Sigmoid colon (tissue), 6 donors: ENCODE measurements at regions not wholly inside any gene's neighbourhood (a gene's known extent, or its start where the extent isn't known, plus 50 kb on each side); places are given as distances from the start of the nearest gene placed in this dataset.
"Not testable (repeated sequence)": the region's sequence is repeated elsewhere in the genome, so short reads cannot be mapped to it uniquely, and the experiment has no call there.

ENCODE experiments used
- DNase-seq: peaks from one replicate; pipeline ENCODE4 v3.0.0-alpha.2; 2019
- H3K27ac ChIP-seq, 4 donors: fragments of 200-600 bp; sonication (generic); one replicate each; pipeline ENCODE4 v1.5.1; 2016 to 2019; ENCODE audit warnings: mild to moderate bottlenecking in 1 of 4
- H3K27me3 ChIP-seq, 3 donors: fragments of 200-600 bp; sonication (generic); one replicate each; pipeline ENCODE4 v1.5.1; 2019; ENCODE audit warnings: mild to moderate bottlenecking in 1 of 3
- H3K36me3 ChIP-seq, 4 donors: fragments of 200-600 bp; sonication (generic); one replicate each; pipeline ENCODE4 v1.5.1; 2016 to 2019
- H3K4me1 ChIP-seq, 4 donors: fragments of 200-600 bp; sonication (generic); one replicate each; pipeline ENCODE4 v1.5.1; 2017 to 2019
- H3K4me3 ChIP-seq, 4 donors: fragments of 200-600 bp; sonication (generic); one replicate each; pipeline ENCODE4 v1.5.1; 2017 to 2019; ENCODE audit warnings: mild to moderate bottlenecking in 2 of 4, moderate library complexity in 1 of 4
- H3K9me3 ChIP-seq, 4 donors: fragments of 200-600 bp in 3 of 4; sonication (generic) in 3 of 4; one replicate each; pipeline versions ENCODE4 v1.5.1 to v1.6.1; 2013 to 2019
- EP300 ChIP-seq, 4 donors: sonication (generic); formaldehyde crosslinking; IDR thresholded peaks; one replicate each; pipeline ENCODE4 v1.6.1; 2017; ENCODE audit warnings: antibody characterized with exemption in 4 of 4
- POLR2A ChIP-seq, 2 donors: fragments of 450-650 bp; IDR thresholded peaks; one replicate each; pipeline ENCODE4 v1.6.1; 2016; ENCODE audit warnings: antibody characterized with exemption in 2 of 2, mild to moderate bottlenecking in 2 of 2, moderate library complexity in 2 of 2
- POLR2AphosphoS5 ChIP-seq, 4 donors: sonication (generic); formaldehyde crosslinking; IDR thresholded peaks; one replicate each; pipeline ENCODE4 v1.6.1; 2017; ENCODE audit warnings: antibody characterized with exemption in 4 of 4
- WGBS, 2 donors: extraction: QIAGEN DNeasy Blood & Tissue Kit; methylation state at CpG; one replicate each; pipeline ENCODE4 v1.1.7; 2013; 5-methylcytosine and 5-hydroxymethylcytosine counted together
- intact Hi-C: fragments of 100-400 bp; cut with DNase I; formaldehyde crosslinking; loops from one replicate; pipeline ENCODE4 v1.15.1; 2023
- TF ChIP-seq, protein P1 (sequence below), 4 experiments: fragments of 450-650 bp in 3 of 4; fragments of 200-600 bp in 1 of 4; IDR thresholded peaks; one replicate each; pipeline ENCODE4 v1.5.1; 2016 to 2019; ENCODE audit warnings: antibody characterized with exemption in 4 of 4, mild to moderate bottlenecking in 3 of 4, moderate library complexity in 2 of 4
- donor health status: healthy with polysubstance abuse.
- donor health status: healthy.

DNA sequence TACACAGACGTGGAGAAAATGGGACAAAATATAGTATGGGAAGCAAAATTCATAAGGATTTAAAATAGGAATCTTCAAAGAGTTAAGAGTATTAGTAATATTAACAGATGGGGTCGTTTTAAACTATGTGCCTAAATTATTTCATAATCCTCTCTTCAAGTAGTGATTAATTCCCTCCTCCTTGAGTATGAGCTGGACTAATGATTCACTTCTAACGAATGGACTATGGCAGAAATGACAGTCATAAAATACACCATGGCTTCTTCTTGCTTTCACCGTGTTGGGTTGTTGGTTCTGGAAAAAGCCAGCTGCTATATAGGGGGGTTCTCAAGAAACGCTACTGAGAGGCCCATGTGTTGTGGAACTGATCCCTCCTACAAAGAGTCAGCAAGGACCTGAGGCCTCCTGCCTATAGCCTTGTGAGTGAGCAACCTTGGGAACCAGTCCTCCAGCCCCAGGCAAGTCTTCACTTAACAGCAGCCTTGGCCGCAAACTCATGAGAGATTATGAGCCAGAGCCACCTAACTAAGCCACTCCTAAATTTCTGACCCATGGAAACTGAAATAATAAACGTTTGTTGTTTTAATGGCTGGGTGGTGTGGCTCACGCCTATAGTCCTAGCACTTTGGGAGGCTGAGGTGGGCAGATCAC, 64.8 kb upstream of the ABHD2 start:
- TF ChIP-seq, protein P1, sequence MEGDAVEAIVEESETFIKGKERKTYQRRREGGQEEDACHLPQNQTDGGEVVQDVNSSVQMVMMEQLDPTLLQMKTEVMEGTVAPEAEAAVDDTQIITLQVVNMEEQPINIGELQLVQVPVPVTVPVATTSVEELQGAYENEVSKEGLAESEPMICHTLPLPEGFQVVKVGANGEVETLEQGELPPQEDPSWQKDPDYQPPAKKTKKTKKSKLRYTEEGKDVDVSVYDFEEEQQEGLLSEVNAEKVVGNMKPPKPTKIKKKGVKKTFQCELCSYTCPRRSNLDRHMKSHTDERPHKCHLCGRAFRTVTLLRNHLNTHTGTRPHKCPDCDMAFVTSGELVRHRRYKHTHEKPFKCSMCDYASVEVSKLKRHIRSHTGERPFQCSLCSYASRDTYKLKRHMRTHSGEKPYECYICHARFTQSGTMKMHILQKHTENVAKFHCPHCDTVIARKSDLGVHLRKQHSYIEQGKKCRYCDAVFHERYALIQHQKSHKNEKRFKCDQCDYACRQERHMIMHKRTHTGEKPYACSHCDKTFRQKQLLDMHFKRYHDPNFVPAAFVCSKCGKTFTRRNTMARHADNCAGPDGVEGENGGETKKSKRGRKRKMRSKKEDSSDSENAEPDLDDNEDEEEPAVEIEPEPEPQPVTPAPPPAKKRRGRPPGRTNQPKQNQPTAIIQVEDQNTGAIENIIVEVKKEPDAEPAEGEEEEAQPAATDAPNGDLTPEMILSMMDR (IDR thresholded peaks at IDR 0.05): no peak
- TF ChIP-seq EP300 (IDR thresholded peaks at IDR 0.05) (no peak), POLR2AphosphoS5 (IDR thresholded peaks at IDR 0.05) (no peak), POLR2A (IDR thresholded peaks at IDR 0.05) (no peak)
- H3K4me3 ChIP-seq: no peak overlapping the region
- WGBS, 2 donors: 73 to 84% methylated on average over 8 of the region's 8 CpGs
- no peak for DNase-seq
- H3K36me3 ChIP-seq: no peaks in the 10 kb centered on the region
- H3K27me3 ChIP-seq: no peaks in the 10 kb centered on the region
- H3K9me3 ChIP-seq: peaks cover 0 to 5% (median 0%) of the 10 kb centered on the region in 4 donors
- H3K4me1 ChIP-seq: peaks cover 0 to 20% (median under 1%) of the 10 kb centered on the region in 4 donors
- intact Hi-C loops: no loop called here
- no peak overlapping the region for H3K27ac ChIP-seq

GRCh38 chr15:89024418-89024817, 63.8 kb upstream of the ABHD2 start:
- intact Hi-C loops: no loop called here
- Histone ChIP-seq H3K36me3 (no peaks in the 10 kb centered on the region), H3K4me1 (peaks cover 0 to 11% (median 0%) of the 10 kb centered on the region in 4 donors), H3K9me3 (peaks cover 0 to 5% (median 0%) of the 10 kb centered on the region in 4 donors), H3K27ac (no peak overlapping the region), H3K27me3 (no peaks in the 10 kb centered on the region), H3K4me3 (no peak overlapping the region)
- TF ChIP-seq POLR2AphosphoS5 (IDR thresholded peaks at IDR 0.05) (no peak), POLR2A (IDR thresholded peaks at IDR 0.05) (no peak), EP300 (IDR thresholded peaks at IDR 0.05) (no peak)
- TF ChIP-seq, protein P1 (IDR thresholded peaks at IDR 0.05): no peak
- DNase-seq: no peak
- WGBS, 2 donors: 83 to 87% methylated on average over 2 of the region's 2 CpGs

DNA sequence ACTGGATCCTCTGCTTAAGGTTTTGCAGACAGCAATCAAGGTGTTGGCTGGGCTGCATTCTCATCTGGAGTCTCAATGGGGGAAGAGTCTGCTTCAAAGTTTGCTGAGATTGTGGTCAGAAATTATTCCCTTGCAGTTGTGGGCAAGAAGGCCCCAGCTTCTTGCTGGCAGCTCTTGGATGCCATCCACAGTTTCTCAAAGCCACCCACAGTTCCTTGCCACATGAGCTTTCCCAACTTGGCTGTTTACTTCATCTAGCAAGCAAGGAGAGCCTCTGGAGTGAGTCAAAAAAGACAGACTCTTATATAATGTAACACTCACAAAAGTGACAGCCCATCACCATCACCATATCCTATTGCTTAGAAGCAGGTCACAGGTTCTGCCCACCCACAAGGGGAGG, 62.1 kb upstream of the ABHD2 start:
- no peak overlapping the region for H3K27ac ChIP-seq
- intact Hi-C loops: no loop called here
- DNase-seq: no peak

GRCh38 chr15:89028036-89028435, 60.2 kb upstream of the ABHD2 start:
- Histone ChIP-seq H3K9me3 (peaks cover 0 to 5% (median 0%) of the 10 kb centered on the region in 4 donors), H3K4me3 (no peak overlapping the region), H3K27ac (no peak overlapping the region), H3K27me3 (no peaks in the 10 kb centered on the region), H3K36me3 (no peaks in the 10 kb centered on the region), H3K4me1 (no peaks in the 10 kb centered on the region)
- 84 to 87% methylated on average over 7 of the region's 7 CpGs for WGBS, 2 donors
- no peak for DNase-seq
- intact Hi-C loops: no loop called here
- no peak for TF ChIP-seq POLR2A (IDR thresholded peaks at IDR 0.05)
- no peak for TF ChIP-seq POLR2AphosphoS5 (IDR thresholded peaks at IDR 0.05)
- TF ChIP-seq, protein P1 (IDR thresholded peaks at IDR 0.05): no peak
- no peak for TF ChIP-seq EP300 (IDR thresholded peaks at IDR 0.05)

More for the DNA sequence above, 62.1 kb upstream of the ABHD2 start:
- Histone ChIP-seq H3K27me3 (no peaks in the 10 kb centered on the region), H3K4me1 (peaks cover 0 to 3% (median 0%) of the 10 kb centered on the region in 4 donors), H3K4me3 (no peak overlapping the region), H3K9me3 (peaks cover 0 to 5% (median 0%) of the 10 kb centered on the region in 4 donors), H3K36me3 (no peaks in the 10 kb centered on the region)
- TF ChIP-seq, protein P1 (IDR thresholded peaks at IDR 0.05): no peak
- no peak for TF ChIP-seq POLR2AphosphoS5 (IDR thresholded peaks at IDR 0.05)
- no peak for TF ChIP-seq POLR2A (IDR thresholded peaks at IDR 0.05)
- TF ChIP-seq EP300 (IDR thresholded peaks at IDR 0.05): no peak

DNA sequence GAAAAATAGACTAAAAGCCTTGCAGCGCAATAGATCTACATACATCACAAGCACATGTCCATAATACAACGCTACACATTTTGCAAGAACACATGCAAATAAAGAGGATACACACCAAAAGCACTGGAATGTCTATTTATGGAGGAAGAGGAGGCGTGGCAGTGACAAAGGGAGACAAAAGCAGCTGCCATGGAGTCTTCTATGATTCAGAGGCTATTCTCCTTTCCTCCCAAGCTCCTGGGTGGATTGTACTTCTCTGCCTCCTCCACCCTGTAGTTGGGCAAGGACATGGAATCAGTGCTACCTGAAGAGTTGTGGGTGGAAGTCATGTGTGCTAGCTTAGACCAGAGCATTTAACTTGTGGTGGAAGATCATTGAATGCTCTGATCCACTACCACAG, 57.9 kb upstream of the ABHD2 start:
- Histone ChIP-seq H3K9me3 (peaks cover 0 to 5% (median 0%) of the 10 kb centered on the region in 4 donors), H3K27ac (no peak overlapping the region), H3K4me3 (no peak overlapping the region), H3K4me1 (no peaks in the 10 kb centered on the region), H3K27me3 (peaks cover 0 to 5% (median 0%) of the 10 kb centered on the region in 3 donors), H3K36me3 (no peaks in the 10 kb centered on the region)
- no peak for DNase-seq
- 70 to 92% methylated on average over 3 of the region's 3 CpGs for WGBS, 2 donors
- TF ChIP-seq POLR2AphosphoS5 (IDR thresholded peaks at IDR 0.05) (no peak), EP300 (IDR thresholded peaks at IDR 0.05) (no peak), POLR2A (IDR thresholded peaks at IDR 0.05) (no peak)
- TF ChIP-seq, protein P1 (IDR thresholded peaks at IDR 0.05): no peak
- intact Hi-C loops: no loop called here

DNA sequence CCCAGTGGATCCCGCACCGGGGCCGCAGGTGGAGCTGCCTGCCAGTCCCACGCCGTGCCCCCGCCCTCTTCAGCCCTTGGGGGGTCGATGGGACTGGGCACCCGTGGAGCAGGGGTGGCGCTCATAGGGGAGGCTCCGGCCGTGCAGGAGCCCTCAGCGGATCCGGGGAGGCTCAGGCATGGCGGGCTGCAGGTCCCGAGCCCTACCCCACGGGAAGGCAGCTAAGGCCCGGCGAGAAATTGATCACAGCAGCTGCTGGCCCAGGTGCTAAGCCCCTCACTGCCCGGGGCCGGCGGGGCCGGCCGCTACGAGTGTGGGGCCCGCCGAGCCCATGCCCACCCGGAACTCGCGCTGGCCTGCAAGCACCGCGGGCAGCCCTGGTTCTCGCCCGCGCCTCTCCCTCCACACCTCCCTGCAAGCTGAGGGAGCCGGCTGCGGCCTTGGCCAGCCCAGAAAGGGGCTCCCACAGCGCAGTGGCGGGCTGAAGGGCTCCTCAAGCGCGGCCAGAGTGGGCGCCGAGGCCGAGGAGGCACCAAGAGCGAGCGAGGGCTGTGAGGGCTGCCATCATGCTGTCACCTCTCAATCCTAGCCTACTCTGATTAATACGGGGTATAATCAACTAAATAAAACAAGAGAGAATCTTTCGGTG, 56.5 kb upstream of the ABHD2 start:
- H3K27me3 ChIP-seq, H3K9me3 ChIP-seq, H3K4me3 ChIP-seq, H3K36me3 ChIP-seq, H3K4me1 ChIP-seq, H3K27ac ChIP-seq, intact Hi-C loops, DNase-seq: not testable (repeated sequence)
- WGBS, 2 donors: 94 to 96% methylated on average over 47 of the region's 47 CpGs
